DOHH2 (cell line): ENCODE measurements at regions not wholly inside any gene's neighbourhood (a gene's known extent, or its start where the extent isn't known, plus 50 kb on each side); places are given as distances from the start of the nearest gene placed in this dataset.

Experiments
- H3F3A ChIP-seq: fragments of 200-600 bp; sonication (generic), shearing (Covaris generic); 2 replicates; pipeline ENCODE4 v1.6.0; 2016; ENCODE audit warnings: antibody characterized with exemption, mild to moderate bottlenecking; ENCODE audit not compliant: control insufficient read depth, insufficient read depth
- H3K27ac ChIP-seq: fragments of 200-600 bp; sonication (generic); 2 replicates; pipeline ENCODE4 v1.5.1; 2014; ENCODE audit warnings: low read depth, mild to moderate bottlenecking, low read length, moderate library complexity
- H3K27me3 ChIP-seq: fragments of 200-600 bp; sonication (generic); 2 replicates; pipeline ENCODE4 v1.6.1; 2014; ENCODE audit warnings: mild to moderate bottlenecking, low read length, mixed read lengths; ENCODE audit not compliant: control insufficient read depth
- H3K36me3 ChIP-seq: fragments of 200-600 bp; sonication (generic); 2 replicates; pipeline ENCODE4 v1.6.1; 2014; ENCODE audit warnings: mild to moderate bottlenecking, low read length, moderate library complexity, mixed read lengths; ENCODE audit not compliant: control insufficient read depth
- H3K4me1 ChIP-seq: fragments of 200-600 bp; sonication (generic); 2 replicates; pipeline ENCODE4 v1.6.1; 2014; ENCODE audit warnings: mild to moderate bottlenecking, low read length, mixed read lengths; ENCODE audit not compliant: control insufficient read depth
- H3K4me2 ChIP-seq: fragments of 200-600 bp; sonication (generic); 2 replicates; pipeline ENCODE4 v1.6.0; 2014; ENCODE audit warnings: mild to moderate bottlenecking, low read length, moderate library complexity
- H3K4me3 ChIP-seq: fragments of 200-600 bp; sonication (generic); 2 replicates; pipeline ENCODE4 v1.5.1; 2014; ENCODE audit warnings: mild to moderate bottlenecking, low read length, mixed read lengths
- H3K79me2 ChIP-seq: fragments of 200-600 bp; sonication (generic); 2 replicates; pipeline ENCODE4 v1.6.1; 2014; ENCODE audit warnings: mild to moderate bottlenecking, low read length, mixed read lengths; ENCODE audit not compliant: control insufficient read depth
- H3K9me2 ChIP-seq: fragments of 200-600 bp; sonication (generic); replicated peaks from 2 replicates; pipeline ENCODE4 v1.6.1; 2014; ENCODE audit warnings: mild to moderate bottlenecking, low read length, mixed read lengths; ENCODE audit not compliant: control insufficient read depth
- H3K9me3 ChIP-seq: fragments of 200-600 bp; sonication (generic); 2 replicates; pipeline ENCODE4 v1.6.1; 2014; ENCODE audit warnings: antibody characterized with exemption, low read length, mixed read lengths; ENCODE audit not compliant: control insufficient read depth, insufficient read depth
- H4K20me1 ChIP-seq: fragments of 200-600 bp; sonication (generic); 2 replicates; pipeline ENCODE4 v1.6.0; 2014; ENCODE audit warnings: low read depth, mild to moderate bottlenecking, antibody characterized with exemption, low read length, moderate library complexity; ENCODE audit not compliant: control insufficient read depth, insufficient read depth
- CTCF ChIP-seq: fragments of 200-600 bp; sonication (generic); IDR thresholded peaks from one replicate; pipeline ENCODE4 v1.5.1; 2014; ENCODE audit warnings: antibody characterized with exemption, mild to moderate bottlenecking, low read depth, low read length; ENCODE audit not compliant: poor library complexity, severe bottlenecking
- EZH2phosphoT487 ChIP-seq: fragments of 200-600 bp; sonication (generic); IDR thresholded peaks from 2 replicates; pipeline ENCODE4 v1.6.1; 2017; ENCODE audit warnings: borderline replicate concordance, mild to moderate bottlenecking, antibody characterized with exemption, low read length, moderate library complexity, mixed read lengths

DNA sequence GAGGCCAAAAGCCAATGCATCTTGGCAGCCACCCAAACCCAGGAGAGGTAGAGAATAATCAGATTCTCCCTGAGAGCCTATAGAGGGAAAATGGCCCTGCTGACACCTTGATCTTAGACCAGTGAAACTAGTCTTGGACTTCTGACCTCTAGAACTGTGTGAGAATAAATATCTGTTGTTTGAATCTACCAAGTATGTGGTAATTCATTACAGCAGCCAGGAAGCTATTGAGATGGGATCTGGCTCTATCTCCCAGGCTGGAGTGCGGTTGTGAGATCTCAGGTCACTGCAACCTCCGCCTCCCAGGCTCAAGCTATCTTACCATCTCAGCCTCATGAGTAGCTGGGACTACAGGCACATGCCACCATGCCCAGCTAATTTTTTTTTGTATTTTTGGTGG is 567.2 kb downstream of the MBD2 start:
- TF ChIP-seq EZH2phosphoT487: no peak
- TF ChIP-seq CTCF: no peak
- H3K4me3 ChIP-seq: no peak overlapping the region

GRCh38 chr18:53649621-53650020 is 574.8 kb downstream of the MBD2 start:
- no peaks in the 10 kb centered on the region for H3K79me2 ChIP-seq
- H3K27ac ChIP-seq: no peak overlapping the region
- H3K27me3 ChIP-seq: no peaks in the 10 kb centered on the region
- no peak overlapping the region for H3K4me3 ChIP-seq
- TF ChIP-seq CTCF (no peak), EZH2phosphoT487 (no peak)
- H3K36me3 ChIP-seq: no peaks in the 10 kb centered on the region
- no peaks in the 10 kb centered on the region for H3F3A ChIP-seq
- no peak overlapping the region for H3K4me2 ChIP-seq
- no peaks in the 10 kb centered on the region for H3K9me3 ChIP-seq
- no peaks in the 10 kb centered on the region for H3K4me1 ChIP-seq
- H4K20me1 ChIP-seq: no peaks in the 10 kb centered on the region
- no peaks in the 10 kb centered on the region for H3K9me2 ChIP-seq

More for the DNA sequence above, 567.2 kb downstream of the MBD2 start:
- no peak overlapping the region for H3K27ac ChIP-seq
- H3K36me3 ChIP-seq: no peaks in the 10 kb centered on the region
- H3K27me3 ChIP-seq: no peaks in the 10 kb centered on the region
- no peaks in the 10 kb centered on the region for H3F3A ChIP-seq
- no peaks in the 10 kb centered on the region for H3K79me2 ChIP-seq
- no peaks in the 10 kb centered on the region for H4K20me1 ChIP-seq
- no peaks in the 10 kb centered on the region for H3K4me1 ChIP-seq
- H3K4me2 ChIP-seq: no peak overlapping the region
- H3K9me3 ChIP-seq: no peaks in the 10 kb centered on the region
- H3K9me2 ChIP-seq: no peaks in the 10 kb centered on the region

DNA sequence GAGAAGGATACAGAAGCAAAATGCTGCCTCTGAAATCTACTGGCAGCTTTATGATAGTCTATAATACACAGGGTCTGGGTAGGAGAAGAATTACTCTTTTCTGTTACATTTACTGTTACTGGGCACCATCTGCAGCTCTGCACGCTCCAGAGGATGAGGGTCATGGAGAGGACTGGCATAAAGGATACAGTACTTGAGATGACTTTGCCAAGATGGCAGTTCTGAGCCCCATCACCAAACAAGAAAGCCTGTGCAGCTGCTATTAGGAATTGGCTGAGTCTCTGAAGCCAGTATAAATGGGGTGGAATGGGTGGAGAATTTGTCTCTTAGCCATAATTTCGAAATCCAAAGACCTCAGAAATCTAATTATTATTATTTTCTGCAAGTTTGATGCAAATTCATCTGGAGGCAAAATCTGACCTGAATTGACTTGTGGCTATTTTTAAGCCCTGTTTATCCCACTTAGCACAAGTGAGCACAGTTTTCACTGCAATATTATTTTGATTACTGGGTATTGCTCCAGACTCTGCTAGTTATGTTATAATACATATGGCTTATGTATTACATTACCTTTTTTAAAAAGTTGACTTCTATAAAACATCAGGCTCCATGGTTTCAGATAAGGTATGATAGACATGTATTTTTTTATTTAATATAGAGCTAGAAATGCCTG is 579.5 kb downstream of the MBD2 start:
- H3F3A ChIP-seq: no peaks in the 10 kb centered on the region
- H3K4me3 ChIP-seq: no peak overlapping the region
- H3K9me3 ChIP-seq: no peaks in the 10 kb centered on the region
- no peaks in the 10 kb centered on the region for H3K27me3 ChIP-seq
- H3K9me2 ChIP-seq: no peaks in the 10 kb centered on the region
- TF ChIP-seq CTCF (no peak), EZH2phosphoT487 (no peak)
- no peaks in the 10 kb centered on the region for H4K20me1 ChIP-seq
- no peak overlapping the region for H3K27ac ChIP-seq
- no peaks in the 10 kb centered on the region for H3K36me3 ChIP-seq
- H3K4me2 ChIP-seq: no peak overlapping the region
- H3K4me1 ChIP-seq: no peaks in the 10 kb centered on the region
- H3K79me2 ChIP-seq: no peaks in the 10 kb centered on the region
